Stromal cell of bone marrow (primary cell): ENCODE measurements at regions not wholly inside any gene's neighbourhood (a gene's known extent, or its start where the extent isn't known, plus 50 kb on each side); places are given as distances from the start of the nearest gene placed in this dataset.

Source experiments
- DNase-seq: peaks from one replicate; pipeline ENCODE4 v3.0.0-alpha.2; 2012; ENCODE audit warnings: low read depth

DNA sequence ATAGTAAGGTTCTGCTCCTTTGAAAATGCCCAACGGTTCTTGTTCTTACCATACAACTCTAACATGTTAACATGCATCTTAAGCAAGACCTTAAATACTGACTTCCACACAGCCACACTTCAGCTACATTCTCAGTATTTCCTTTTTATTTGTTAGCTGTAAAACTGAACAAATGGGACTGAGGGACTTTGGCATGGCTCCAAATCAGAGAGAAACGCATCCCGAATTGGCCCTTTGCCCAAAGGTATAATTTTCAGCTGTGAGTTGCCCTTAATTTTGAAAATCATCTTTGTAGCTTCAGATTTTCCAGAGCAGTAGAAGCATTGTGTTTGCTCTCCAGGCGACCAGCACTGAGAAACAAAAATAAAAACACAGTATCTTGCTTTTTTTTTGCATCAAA, 56.4 kb downstream of the NEUROD6 start:
- DNase-seq = no peak

DNA sequence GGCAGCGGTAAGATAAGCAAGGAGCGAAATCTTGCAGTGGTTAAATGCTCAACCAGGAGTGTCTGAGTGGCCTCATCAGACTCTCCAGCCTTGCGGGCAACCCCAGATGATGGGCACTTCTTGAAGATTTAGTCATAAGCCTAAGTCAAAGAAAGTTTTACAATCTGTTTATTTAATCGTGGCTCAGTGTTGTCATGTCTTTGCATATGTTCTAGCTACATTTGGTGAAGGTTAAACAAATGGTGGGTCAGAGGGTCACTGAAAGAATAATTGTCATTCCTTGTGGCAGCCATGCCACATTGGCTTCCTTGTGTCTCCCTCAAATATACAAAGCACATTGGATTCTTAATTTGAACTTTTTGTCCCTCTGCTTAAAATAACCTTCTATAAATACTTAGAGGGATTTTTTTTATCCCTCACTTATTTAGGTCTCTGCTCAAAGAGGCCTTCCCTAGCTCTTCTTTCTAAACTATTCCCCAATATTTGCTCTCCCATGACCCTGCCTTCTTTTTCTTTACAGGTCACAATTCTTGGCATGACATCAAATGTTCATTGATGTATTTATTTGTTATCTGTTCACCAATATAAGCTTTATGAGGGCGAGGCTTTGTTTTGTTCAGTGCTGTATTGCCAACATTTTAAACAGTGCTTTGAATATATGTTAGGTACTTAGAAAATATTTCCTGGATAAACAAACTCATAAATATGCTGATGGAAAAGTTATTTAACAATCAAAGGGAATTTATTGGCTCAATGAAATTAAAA, 68.7 kb downstream of the NEUROD6 start:
- DNase-seq = no peak

DNA sequence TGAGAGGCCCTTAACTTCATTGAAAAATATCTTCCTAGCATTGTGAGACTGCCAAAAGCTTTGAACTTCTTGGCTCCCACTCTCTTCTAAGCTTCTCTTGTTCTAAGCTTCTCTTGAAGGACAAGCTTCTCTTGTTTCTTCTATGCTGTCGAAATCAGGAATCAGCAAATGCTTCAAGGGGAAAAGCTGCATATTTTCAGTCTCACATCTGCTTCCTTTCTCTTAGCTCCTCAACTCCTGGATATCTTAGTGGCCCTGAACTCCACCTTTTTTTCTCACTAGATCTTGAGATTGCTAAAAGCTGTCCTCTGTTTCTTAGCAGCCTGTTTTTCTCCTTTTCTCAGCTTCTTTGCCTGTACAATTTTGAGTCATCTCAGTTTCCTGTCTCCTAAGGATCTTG, 73.0 kb downstream of the NEUROD6 start:
- DNase-seq = no peak

DNA sequence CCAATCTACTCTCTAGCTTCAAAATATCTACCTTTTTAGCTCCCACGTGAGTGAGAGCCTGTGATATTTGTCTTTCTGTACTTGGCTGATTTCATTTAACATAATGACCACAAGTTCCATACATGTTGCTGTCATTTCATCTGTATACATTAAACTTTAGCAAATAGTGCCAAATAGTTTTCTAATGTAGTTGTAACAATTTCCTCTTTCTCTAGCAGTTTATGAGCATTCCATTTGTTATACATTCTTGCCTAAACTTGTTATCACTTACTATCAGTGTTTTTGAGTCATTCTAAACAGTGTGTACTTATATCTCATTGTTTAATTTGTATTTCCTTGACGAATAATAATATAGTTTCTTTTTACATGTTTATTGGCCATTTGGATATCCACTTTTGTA, 77.2 kb downstream of the NEUROD6 start:
- no peak for DNase-seq

DNA sequence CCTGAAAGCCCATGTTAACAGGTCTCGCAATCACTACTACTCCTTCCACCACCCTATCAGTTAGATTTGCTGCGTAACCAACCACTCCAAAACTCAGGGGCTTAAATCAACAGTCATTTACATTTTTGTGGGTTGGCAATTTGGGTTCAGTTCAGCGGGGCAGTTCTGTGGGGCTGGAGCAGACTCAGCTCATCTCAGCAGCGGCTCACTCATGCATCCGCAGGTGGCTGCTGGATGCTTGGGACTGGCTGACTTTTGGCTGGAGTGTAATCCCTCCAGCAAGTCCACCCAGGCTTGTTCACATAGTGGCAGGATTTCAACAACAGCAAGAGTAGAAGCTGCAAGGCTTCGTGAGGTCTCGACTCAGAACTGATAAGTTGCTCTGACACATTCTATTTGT, 79.2 kb downstream of the NEUROD6 start:
- no peak for DNase-seq

DNA sequence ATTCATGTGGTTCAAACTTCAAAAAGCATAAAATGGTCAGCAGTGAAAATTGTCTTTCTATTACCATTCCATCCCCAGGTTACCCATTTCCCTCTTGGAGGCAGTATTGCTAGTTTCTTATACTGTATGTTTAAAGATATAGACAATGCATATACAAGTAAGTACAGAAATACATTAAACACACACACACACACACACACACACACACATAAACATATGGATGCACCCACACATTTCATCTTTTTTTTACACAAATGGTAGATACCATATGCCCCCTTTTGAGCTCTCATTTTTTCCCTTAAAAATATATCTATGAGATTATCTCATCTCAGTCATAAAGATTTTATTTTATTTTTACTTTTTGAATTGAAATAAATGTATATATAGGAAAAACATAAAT, 79.7 kb downstream of the NEUROD6 start:
- DNase-seq = no peak

DNA sequence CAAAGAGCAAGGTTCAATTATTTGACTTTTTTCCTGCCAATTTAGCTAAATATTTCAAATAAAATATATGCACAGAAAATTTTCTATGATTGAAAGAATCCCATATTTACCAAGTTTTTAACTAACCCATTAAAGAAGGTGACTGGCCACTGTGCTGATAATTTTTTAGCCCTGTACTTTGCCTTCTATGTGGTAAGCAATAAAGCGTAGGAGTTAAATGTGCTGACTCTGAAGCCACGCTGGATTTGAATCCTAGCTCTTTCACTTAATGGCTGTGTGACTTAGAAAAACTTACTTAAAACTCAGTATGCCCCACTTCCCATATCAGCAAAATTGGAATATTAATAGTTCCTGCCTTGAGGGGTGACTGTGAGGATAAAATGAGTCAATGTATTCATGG, 82.1 kb downstream of the NEUROD6 start:
- no peak for DNase-seq

DNA sequence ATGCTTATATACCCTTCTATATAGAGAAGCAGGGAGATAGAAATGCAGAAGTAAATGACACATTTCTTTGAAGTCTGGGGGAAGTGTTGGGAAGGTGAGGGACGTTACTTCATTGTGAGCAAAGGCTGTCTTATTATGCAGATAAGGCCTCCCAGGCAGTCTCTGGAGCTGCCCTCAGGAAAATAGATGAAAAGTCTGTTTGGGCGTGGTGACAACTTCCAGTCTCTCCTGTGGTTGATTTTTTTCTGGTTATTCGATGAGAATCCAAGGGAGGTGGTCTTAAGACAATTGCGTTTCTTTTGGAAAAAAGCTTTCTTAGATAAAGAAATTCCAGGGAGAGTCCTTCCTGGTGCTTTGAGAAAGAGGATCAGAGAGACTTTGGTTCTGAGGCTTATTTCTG, 84.0 kb downstream of the NEUROD6 start:
- DNase-seq = no peak

DNA sequence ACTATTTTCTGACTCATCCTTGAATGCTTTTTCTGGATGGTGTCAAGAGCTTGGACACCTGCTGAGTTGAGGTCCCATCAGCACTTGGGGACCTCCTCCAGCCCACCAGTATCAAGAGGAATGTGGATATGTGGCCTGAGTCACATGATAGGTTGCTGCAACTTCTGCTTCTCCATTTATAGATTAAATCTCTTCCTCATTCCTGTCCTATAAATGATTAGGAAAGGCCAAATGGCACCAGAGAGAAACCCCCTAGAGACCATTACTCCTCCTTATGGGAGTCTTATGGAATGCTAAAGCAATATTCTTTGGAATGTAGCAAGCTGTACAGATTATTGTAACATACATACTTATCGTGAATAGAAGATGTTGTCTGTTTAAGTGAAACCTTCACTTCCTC, 85.6 kb downstream of the NEUROD6 start:
- DNase-seq = no peak

DNA sequence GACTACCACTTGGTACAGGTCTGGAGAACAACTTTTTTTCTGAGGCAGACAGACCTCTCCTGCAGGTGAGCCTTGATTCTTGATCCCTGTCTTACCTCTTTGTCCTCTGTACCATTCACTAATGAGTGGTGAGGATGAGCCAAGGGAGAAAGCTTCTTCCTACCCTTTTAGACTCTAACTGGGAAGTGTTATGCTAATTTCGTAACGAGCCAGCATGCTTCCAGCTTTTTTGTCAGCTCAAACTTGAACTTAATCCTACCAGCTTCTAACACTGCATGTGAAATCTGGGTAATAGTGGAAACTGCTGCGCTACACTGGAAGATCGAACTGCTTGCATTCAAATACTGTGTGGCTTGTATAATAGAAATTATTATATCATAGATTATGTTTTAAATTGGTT, 87.0 kb downstream of the NEUROD6 start:
- no peak for DNase-seq

DNA sequence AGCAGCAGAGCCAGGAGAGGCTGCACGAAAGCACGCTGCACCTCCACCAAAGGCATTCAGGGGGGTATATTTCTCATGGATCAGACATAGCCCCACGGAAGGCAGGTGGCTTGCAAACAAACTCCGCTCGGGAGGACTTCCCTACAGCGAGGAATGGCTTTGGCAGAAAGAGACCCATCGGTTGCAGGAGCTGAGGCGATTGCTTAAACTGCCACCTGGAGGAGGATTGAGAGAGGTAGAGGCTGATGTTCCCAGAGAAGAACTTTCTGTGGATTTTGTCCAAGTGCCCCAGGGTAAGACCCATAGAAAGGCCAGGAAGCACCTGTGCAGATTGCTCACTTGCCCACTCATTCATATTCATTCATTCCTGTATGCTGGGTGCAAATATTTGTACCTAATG, 89.1 kb downstream of the NEUROD6 start:
- DNase-seq = no peak

DNA sequence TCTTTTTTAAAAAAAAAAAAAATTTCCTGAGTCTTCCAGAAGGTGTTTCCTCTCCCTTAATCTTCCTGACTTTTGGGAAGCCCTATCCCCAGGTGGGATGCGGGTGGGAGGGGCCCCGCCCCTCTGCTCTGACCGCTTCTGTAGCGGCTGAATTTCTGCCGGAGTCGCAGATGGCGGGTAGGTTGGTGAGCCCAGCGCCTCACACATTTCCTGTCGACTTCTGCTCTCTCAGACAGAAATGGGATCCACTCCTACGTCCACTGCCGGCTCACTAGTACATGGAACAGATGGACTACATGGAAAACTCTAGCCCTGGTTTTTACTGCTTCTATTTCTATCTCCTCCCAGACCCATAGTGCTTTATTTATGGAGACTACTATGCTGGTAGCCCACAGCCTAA, 90.9 kb downstream of the NEUROD6 start:
- no peak for DNase-seq

DNA sequence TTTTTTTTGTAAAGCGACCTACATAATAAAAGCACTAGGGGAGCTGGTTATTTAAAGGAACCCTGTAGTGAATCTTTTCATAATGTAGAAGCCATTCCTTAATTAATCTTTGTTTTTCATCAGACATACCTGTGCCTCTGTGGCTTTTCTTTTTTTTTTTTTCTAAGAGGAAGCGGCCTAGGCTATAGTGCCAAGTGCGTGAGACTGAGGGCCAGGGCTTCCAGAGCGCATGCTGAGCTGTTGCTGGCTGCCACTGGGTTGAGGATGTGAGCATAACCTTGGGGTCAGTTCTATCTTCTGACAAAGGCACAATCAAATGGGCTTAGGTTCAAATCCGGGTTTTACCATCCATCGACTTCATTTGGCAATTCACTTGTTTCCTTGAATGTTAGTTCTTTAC, 103.7 kb downstream of the NEUROD6 start:
- no peak for DNase-seq

DNA sequence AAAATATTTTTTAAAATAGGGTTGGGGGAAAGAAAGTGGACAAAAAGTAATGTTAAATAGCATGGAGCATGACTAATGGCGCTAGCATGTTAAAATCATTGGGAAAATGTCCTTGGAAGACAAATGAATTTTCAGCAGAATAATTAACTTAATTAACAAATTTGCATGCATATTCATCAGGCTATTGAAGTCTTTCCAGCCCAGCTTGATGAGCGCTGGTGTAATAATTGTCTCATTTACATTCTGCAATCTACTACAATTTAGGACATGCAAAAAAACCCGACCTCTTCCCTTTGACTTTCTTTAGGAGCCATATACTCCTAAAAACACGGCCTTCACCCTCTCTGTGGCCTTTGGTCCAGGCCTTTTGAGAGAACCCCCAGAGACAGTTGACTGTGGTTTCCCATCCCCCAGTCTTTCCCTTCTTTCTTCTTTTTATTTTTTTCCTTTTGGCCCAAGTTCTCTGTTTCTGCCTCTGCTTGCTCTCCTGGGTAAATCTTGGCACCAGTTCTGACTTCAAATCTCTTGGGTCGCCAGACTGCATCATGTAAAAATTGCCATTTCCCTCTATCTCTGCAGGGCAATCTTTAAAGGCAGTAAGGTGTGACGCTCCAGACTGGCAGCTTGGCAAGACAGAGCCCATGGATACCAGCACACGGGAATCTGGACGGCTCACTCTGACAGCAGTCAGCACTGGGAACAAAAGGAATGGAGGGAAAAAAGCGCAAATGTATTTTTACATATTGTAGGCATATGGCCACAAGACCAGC, 105.5 kb downstream of the NEUROD6 start:
- DNase-seq = no peak

DNA sequence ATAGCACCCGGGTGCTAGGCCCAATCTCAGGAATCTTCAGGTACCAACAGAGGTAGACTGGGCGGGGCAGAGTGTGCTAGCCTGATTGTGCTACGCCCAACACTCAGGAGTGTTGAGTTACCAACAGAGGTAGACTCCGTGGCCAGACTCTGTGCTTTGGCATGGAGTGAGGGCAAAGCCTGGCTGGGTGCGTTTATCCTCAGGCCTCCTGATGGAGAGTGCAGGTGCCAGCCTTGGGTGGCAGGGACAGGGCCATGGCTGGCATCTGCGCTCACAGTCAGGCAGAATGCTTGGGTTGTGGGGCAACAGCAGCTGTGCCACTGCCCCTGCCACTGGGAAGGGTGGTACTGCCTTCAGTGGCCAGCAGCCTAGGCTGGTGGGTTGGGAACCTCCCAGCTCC, 111.6 kb downstream of the NEUROD6 start:
- DNase-seq = no peak

DNA sequence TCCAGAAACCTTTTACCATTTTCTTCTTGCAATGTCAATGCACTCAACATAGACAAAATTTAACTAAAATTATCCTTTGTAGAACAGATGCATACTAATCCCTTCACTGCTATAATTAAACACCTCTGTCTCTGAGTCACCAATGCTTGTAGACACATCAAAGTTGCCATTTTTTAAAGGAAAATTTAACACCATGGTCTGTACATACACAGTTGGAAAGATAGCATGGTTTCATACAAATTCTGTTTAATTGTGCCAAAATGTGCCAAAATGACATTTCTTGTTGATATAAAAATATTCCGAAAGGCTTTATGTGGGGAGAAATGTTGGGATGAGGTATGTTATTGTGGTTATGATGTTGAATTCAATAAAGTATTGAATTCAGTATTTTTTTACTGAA, 125.8 kb downstream of the NEUROD6 start:
- DNase-seq = no peak

DNA sequence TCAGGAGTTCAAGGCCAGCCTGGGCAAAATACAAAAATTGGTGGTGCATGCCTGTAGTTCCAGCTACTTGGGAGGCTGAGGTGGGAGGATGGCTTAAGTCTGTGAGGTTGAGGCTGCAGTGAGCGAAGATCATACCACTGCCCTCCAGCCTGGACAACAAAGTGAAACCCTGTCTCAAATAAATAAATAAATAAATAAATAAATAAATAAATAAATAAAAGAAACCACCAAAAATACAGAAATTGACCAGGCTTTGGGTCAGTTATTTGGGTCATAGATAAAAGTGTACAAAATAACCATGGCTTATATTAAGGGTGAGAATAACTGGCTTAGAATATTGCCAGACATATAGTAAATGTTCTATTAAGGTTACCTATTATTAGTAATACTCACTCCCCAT, 129.2 kb downstream of the NEUROD6 start:
- DNase-seq = no peak

DNA sequence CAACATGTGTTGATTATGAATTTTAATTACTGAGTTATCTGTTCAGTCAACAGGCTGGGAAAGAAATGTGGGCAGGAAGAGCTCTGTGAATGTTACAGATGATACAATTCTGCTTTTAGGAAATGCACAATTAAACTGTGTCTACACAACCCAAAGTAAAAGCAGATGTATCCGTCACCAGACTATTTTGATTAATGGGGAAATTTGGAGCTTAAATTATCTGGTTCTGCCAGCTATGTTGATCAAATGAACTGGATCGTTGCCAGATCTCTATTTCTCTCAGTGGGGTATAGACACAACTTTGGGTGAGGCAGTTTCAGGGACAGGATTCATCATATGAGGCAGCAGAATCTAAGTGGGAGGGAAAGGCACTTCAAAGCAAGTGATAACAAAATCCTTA, 136.5 kb downstream of the NEUROD6 start:
- DNase-seq = no peak

DNA sequence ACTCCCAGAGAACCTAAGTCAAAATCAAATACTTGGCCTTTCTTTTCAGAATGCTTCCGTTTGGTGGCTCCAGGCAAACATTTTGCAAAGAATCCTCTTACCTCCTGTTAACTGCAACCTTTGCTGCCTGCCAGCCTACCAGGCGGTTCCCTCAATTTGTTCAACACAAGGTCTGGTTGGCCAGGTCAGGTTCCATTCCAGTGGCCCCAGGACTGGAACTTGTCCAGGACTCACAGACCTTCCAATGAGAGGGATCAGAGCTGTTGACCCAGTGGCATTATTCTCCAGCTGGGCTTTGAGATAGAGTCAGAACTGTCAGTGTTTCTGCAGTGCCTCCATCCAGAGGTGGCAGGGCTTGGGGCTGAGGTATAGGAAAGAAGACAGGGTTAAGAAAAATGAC, 137.0 kb downstream of the NEUROD6 start:
- DNase-seq = no peak

DNA sequence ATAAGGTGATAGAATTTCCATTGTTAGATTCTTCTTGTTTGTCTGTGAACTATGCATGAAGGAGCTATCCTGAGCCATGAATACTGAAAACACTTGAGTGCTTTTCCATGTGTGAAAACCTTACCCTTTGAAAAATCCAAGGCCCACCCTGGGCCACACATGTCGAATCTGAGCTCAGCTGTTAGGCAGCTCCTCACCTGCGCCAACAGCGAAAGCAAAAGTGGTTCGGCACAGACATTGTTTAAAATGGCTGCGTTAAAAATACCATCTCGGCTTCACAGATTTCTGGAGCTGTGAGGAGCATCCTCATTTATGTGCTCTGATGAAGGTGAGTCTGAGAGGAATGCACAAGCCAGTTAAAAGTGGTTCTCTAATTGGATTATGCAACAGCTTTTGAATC, 137.7 kb downstream of the NEUROD6 start:
- DNase-seq = no peak

DNA sequence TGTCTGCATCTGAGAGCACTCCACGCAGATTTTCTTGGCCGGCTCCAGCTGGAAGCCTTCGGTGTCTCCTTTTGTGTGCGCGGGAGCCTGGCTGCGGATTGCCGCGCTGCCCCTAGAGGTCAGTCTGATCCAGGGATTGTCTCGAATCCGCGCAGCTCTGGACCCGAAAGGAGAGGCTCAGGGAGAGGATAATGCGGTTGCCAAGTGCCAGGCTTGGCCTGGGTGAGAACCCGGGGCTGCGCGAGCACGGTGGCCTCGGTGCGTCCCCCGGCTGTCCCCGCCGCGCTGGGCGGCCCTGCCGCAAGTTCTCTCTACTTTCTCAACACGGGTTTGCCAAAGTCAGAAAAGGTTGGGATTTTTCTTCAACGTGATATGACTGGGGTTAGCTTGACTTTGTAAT, 140.9 kb downstream of the ADCYAP1R1 start:
- peak; percentile 16 for DNase-seq

DNA sequence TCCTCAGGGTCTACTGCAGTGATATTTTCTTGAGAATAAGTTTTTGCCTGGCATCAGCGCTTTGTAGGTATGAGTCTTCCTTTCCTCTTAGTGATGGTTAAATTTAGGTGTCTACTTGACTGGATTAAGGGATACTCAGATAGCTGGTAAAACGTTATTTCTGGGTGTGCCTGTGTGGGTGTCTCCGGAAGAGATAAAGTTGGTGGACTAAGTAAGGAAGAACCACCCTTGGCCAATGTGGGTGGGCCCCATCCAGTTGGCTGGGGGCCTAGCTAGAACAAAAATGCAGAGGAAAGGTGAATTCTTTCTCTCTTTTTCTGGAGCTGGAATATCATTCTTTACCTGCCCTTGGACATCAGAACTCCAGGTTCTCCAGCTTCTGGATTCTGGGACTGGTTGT, 138.8 kb downstream of the ADCYAP1R1 start:
- DNase-seq = no peak

DNA sequence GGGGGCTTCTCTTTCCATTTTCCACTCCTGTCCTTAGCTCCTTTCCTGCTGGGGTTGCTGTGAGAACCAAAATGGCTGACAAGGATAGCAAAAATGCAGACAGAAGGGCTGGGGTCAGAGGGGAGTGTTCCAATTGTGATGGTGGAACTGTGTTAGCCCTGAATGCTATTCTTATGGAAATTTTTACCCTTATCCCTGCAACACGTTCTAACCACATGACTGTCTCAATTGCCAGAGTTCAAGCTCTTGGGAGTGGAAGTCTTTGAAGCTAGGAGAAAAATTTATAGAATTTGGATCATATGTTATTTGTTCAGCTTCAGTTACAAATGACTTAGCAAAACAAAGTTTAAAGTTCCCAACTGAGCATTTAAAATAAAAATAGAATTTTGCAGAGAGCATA, 134.1 kb downstream of the ADCYAP1R1 start:
- DNase-seq = no peak

DNA sequence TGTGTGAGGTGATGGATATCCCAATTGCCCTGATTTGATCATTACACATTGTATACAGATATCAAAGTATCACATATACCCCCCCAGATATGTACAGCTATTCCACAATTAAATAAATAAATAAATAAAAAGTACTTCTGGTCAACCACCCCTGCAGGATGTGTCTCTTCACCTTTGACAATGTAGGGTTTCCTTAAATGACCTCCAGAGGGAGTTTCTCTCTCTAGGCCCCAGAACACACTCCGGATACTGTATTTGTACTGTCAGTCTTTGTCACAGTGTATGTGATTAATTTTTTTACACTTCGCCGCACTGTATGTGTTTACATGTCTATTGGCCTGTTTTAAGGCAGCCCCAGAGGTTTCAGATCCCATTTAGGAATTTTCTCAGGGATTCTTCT, 123.6 kb downstream of the ADCYAP1R1 start:
- no peak for DNase-seq
